ENCODE measurements at regions not wholly inside any gene's neighbourhood (a gene's known extent, or its start where the extent isn't known, plus 50 kb on each side); places are given as distances from the start of the nearest gene placed in this dataset.
"Not testable (repeated sequence)": the region's sequence is repeated elsewhere in the genome, so short reads cannot be mapped to it uniquely, and the experiment has no call there.

DNA sequence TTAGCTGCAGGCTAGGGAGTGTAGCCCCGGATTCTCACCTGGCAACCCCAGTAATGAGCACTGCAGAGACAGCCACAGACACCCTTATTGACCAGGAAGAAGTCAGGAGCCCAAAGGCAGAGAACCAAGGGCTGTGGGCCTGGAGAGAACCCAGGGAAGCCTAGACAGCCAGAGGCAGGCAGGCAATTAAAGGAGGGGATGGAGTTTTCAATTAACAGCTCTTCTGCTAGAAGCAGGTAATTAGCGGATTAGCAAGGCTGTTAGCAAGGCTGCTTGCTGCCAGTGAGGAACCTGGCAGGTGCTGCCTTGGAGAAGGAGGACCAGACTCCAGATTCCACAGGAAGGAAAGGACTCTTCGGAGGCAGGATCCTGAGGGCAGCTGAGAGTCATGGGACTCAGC is 176.1 kb downstream of the TRIM43 start:
- DNase-seq, result not testable (repeated sequence)

DNA sequence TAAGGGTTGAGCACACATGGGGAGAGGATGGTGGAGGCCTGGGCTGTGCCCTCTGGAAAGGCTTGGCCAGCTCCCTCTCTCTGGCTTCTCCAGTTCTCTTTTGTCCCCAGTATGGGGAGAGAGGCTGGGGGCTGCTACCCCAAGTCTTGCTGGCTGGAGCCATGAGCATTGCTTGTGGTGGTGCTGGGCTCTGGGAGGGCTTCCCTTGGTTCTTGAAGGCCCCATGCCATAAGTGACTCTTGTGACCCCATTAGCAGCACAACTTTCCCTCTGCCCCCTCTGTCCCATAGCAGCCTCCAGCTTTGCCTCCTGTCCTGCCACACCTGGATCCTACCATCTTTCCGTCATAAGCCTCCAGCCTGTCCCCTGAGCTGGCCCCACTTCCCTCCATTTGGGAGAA is 177.5 kb downstream of the TRIM43 start:
- DNase-seq, result not testable (repeated sequence)

DNA sequence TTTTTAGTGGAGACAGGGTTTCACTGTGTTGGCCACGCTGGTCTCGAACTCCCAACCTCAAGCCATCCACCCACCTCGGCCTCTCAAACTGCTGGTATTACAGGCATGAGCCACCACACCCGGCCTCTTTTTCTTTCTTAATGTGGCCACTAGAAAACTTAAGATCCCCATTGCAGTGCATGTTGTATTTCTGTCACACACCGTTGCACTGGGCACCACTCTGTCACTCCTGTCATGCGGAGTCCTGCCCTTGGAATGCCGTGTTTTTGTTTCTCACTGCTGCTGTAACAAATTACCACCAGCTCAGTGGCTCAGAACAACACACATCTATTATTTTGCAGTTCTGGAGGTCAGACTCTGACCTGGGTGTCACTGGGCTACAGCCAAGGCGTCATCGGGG is 178.9 kb downstream of the TRIM43 start:
- not testable (repeated sequence) for DNase-seq

DNA sequence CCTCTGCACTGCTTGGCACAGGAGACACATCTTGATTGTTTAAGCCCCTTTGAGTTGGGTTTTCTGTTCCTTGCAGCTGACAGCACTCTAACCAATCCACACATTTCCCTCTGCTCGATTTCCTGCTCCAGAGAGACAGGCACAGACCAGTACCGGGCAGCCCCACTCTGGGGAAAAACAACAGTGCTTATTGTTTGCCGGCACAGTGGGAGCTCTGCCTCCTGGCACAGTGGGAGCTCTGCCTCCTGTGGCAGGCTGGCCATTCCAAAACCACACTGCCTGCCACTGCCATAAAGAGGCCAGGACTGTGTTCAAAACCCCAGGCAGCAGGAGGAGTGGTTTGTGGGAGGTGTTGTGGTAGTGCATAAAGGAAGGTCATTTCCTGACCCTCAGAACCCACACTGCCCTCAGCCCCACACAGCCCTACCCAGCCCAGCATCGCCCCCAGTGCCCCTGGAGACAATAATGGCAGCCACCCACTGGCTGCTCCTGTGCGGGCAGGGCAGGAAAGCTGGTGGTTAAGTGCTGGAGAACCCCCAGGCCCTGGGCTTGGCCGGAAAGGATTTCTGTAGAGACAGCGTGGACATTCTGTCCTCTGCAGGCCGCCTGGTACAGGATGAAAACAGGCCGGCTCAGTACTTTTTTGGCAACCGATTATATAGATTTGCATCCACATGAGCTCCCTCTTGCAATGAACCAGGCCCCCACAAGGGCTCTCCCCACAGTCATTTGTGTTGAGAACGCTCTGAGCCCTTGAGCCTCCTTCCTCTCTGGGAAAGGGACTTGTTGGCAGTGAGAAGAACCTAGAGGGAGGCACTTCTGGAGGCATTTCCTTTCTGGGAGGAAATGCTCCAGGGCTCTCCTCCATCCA is 182.8 kb downstream of the TRIM43 start:
- DNase-seq, result not testable (repeated sequence)

DNA sequence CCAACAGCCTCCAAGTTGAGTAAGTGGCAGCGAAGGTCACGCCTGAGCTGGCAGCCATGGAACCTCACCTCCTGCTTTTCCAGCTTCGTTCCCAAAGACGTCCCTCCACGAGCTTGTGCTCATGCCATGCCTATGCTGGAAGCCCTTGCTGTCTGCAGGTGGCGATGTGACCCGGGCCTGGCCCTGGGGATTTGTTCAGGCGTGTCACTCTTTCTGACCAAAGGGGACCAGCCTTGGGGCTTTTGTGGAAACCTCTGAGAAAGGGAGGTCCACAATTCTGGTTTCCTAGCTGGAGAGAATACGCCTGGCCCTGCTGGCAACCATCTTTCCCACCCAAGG is 183.4 kb downstream of the TRIM43 start:
- not testable (repeated sequence) for DNase-seq
